ENCODE measurements at regions not wholly inside any gene's neighbourhood (a gene's known extent, or its start where the extent isn't known, plus 50 kb on each side); places are given as distances from the start of the nearest gene placed in this dataset.

- TF ChIP-seq CTCF (IDR thresholded peaks at IDR 0.05) = no peak
- no peak for TF ChIP-seq POLR2A (IDR thresholded peaks at IDR 0.05)
- TF ChIP-seq EP300 (IDR thresholded peaks at IDR 0.05) = no peak
- no peak for TF ChIP-seq POLR2AphosphoS5 (IDR thresholded peaks at IDR 0.05)
These were observed 92.5 kb downstream of the TLR4 start for GRCh38 chr9:117796681-117797080.
